HG03175 (cell line): ENCODE measurements at regions not wholly inside any gene's neighbourhood (a gene's known extent, or its start where the extent isn't known, plus 50 kb on each side); places are given as distances from the start of the nearest gene placed in this dataset.

Source experiments
- ATAC-seq: cut with Tn5 transposase; IDR thresholded peaks from one replicate; pipeline ENCODE4 v1.9.1; 2021; ENCODE audit warnings: mild to moderate bottlenecking, moderate library complexity; ENCODE audit not compliant: unreplicated experiment

DNA sequence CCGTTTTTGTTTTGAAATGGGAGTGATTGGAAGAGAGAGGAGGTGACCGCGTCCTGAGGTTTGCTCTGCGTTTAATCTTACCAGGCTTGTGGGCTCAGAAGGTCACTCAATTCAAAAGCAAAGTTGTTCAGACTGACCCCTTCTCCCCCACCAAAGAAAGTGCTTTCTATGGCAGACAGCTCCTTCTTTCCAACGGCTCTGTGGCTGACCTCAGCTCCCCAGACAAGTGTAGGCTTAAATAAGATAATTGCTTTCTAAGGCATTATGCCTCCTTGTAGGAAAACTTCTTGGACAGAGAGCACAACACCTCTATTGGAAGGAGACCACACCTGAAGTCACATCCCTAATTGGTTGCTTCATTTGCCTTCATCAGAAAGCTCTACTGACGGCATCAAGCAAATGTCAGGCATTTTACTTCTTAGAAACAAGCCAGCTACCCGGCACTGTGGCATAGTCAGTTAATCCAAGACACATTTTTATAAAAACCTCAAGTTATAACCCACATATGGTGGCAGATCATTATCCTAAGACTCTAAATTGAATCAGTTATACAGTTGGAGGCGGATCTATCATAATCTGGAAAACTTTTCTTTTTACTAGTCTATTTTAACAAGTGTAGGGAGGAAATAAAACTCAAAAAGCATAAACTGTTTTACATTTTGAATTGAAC, 94.9 kb downstream of the TMEM174 start:
- no peak for ATAC-seq

DNA sequence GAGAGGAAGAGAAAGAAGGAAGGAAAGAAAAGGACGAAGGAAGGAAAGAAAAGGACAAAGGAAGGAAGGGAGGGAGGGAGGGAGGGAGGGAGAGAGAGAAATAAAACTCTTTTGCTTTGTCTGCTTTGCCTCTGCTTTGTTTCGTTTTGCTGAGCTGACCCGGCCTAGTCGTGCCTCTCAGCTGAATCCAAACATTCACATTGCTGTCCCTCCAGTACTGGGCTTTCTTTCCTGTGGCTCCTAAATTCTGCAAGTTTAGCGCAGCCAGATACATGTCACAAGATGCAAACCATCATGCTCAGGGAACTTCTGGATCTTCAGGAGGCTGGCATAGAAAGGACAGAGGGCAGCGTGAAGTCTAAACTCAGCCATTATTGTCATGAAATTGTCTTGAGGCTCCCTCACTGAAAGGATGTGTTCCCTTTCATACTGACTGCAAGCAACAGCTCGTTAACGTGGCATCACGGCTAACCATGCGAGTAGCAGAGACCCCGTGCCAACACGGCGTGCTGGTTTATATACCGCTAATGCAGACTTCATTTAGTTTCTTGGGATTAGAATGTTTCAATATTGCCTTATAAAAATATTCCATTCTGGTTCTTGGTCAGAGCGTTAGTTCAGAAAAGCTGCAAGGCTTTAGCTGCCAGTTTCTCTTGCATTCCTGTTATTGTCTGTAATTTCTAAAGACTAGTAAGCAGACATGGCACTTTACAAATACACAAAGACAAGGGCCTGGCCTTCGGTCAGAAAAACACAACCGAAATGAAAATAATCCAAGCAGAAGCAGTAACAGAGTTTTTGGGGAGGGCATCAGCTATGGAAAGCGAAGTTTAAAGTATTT, 94.2 kb downstream of the TMEM174 start:
- ATAC-seq, result no peak

- no peak for ATAC-seq
Measured at GRCh38 chr5:73266176-73266738, 93.3 kb downstream of the TMEM174 start.

GRCh38 chr5:73265641-73266040, 92.6 kb downstream of the TMEM174 start:
- ATAC-seq, result no peak

DNA sequence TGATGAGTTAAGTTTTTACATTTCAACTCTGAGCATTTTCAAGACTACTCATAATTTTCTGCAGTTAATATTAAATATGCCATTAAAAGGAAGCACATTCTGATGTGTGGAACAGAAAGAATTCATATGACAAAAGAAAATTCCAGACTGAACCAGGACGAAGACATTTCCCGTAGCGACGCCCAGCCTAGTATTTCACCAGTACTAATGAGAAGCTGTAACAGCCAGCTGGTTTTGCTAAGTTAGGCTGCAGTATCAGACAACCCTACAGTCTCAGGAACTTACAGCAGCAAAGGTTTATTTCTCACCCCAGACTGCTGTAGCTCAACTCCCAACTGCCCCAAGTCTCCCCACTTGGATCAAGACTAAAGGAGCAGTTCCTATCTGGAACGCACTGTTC, 91.6 kb downstream of the TMEM174 start:
- no peak for ATAC-seq

DNA sequence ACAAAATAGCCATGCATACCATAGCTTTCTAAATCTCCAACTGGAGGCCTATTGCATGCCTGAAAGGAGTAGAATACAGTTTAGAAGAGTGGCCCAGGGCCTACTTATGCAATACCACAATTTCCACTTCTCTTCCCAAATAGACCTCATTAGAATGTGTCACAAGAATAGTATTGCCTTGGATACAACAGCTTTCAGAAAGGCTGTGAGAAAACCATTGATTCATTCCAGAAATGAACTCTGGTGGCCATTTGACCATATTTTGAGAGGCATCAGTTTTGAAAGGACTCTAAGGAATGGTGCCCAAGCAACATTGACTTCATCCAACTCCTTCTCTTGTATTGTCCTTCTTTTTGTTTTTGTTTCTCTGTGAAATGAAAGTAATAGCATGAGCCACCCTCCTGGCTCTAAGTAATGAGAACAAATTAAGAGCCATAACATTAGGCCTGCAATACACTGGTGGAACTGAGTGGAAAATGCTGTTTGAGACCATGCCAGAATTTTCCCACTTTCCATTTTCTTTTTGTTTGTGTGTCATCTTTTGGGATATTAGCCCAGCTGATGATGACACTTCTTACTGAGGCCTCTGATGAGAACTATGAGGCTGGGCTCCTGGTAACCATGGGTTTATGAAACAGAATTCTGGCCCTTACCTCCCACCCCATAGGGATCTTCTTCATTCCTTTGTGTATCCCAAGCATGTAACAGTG, 90.2 kb downstream of the TMEM174 start:
- ATAC-seq, result no peak

DNA sequence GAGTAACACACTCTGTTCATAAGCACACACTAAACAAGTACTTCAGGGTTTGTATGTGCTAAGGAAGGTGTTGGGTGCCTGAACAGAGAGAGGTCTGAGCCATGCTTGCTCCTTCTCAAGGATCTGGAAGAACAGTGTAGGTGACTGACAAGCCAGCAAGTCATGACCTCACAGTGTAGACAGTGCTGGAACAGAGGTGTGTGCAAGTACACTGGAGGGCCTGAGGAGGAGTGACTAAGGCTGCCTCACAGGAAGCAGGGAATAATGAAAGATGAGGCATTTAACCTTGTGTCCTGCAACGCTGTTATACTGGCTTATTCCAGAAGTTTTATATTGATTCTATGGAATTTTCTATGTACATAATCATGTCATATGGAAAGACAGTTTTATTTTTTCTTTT, 83.9 kb downstream of the TMEM174 start:
- ATAC-seq, result no peak

GRCh38 chr5:73256462-73256861, 83.5 kb downstream of the TMEM174 start:
- ATAC-seq, result no peak

GRCh38 chr5:73256012-73256411, 83.0 kb downstream of the TMEM174 start:
- ATAC-seq, result no peak

- ATAC-seq, result no peak
Measured at GRCh38 chr5:73254642-73255041, 81.6 kb downstream of the TMEM174 start.

GRCh38 chr5:73253047-73253660, 80.2 kb downstream of the TMEM174 start:
- ATAC-seq, result no peak

- ATAC-seq, result no peak
Measured at GRCh38 chr5:73250645-73251044, 77.7 kb downstream of the TMEM174 start.

DNA sequence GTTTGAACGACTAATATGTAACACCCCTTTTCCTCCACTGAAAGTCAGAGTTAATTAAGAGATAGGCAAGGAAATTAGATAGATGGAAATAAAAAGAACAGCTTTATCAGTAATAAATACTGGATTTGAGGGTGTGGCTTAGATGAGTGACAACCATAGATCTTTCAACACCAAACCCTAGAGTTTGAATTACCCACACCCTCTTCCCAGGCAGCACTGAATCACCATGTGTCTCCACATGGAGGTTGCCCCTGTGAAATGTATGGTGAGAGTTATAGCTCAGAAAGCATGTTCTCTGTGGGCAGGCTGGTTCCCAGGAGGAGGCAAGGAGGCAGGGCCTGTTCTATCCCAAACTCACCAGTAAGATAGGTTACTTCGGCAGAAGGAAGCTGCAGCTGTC, 69.7 kb downstream of the TMEM174 start:
- no peak for ATAC-seq

DNA sequence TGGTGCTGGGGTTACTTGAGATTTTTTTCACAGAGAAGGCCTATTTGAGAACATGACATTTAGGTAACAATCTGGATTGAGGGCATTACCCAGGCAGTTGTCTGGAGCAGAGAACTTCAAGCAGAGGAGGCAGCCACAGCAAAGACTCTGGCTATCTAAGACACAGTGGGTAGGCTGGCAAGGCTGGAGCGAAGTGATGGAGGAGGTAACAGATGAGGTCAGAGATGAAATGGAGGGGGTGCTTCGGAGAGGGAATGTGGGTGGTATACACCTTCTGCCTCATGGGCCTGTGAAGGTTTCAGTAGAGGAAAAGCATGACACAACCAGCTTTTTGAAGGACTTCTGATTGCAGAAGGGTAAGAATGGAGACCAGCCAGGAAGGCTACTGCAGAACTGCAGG, 65.9 kb downstream of the TMEM174 start:
- no peak for ATAC-seq

- no peak for ATAC-seq
Measured at GRCh38 chr5:73236541-73237128, 63.6 kb downstream of the TMEM174 start.

- ATAC-seq, result no peak
Measured at GRCh38 chr5:73234204-73234555, 61.2 kb downstream of the TMEM174 start.

DNA sequence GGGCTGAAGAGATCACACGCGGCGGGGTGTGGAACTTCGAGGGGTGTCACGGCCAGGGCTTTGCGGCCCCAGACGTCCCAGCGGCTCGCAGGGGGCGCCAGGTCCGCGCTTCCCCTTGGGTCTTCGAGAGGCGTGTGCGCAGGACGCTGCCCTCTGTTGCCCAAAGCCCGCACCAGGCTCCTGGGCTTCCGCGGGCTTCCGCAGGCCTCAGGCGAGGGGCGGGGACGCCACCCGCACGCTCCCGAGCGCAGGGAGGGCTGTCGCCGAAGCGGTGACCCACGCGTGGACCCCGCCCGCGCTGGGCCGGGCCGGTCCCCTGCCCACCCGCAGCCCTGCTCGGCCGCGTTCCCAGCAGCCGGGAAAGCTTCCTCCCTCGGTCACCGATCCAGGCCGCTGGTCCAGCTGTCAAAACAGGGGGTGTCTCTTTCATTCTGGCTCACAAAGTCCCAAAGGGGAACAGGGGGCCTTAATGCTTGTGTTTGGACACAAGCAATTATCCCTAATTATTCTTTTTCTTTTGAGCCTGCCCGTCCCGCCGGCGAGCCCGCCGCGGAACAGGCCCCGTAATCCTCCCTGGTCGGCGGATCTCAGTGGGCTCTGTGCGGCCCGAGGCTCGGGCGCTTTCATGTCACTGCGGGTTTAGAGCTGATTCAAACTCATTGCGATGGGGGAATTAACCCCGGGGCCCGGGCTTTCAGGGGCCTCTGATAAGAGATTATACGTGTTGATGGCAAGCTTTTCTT, 60.6 kb downstream of the TMEM174 start:
- ATAC-seq, result no peak

DNA sequence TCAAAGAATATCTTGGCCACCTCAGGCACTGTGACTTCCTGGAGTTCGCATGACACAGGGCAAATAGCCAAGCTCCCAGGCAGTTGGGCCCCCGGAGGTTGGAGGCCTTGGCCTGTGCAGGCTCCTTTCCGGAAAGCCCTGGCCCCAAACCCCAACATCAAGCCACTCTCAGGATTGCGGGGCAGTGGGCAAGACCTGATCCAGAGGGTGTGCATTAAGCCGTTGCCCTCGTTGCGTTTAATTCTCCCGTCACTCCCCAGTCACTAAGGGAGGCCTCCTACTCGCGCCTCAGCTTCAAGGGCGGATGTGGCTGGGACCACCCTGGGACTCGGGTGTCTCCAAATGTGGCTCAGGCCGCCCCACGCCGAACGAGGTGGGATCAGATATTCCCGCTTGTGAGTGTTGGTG, 60.1 kb downstream of the TMEM174 start:
- ATAC-seq, result no peak

DNA sequence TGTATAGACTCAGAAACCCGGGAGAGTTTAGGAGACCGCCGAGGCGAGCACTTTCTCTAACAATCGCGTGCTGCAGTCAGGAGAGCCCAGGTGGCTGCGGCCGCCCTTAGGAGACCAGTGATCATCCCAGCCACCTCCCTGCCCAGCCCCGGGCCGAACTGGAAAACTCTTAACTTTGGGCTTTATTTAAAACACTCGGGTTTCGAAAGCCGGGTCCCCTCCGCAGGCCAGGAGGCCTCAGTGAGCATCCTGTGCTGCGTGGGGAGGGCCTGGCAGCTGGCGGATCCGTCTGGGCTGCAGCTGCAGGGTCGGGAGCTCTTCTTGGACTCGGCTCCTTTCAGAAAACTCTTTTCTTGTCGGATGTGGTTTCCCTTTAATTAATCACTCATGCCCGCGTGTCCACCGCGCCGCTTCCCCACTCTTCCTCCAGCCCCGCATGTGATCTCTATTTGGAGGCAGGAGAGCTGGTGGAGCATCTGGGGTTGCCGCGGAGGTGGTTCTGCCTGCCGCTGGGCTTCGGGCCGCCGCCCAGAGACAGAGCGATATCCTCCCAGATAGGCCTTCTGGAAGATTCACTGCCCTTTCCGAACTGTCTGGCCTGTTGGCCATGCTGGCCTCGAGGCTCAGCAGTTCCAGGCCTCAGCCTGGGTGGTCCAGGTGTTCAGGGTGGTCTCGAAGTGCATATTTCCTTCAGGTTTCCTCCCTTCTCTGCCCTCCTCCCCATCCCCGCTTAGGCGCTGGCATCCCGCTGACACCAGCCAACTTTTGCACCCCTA, 59.5 kb downstream of the TMEM174 start:
- ATAC-seq, result no peak
